Right lobe of liver (tissue), 4 donors: ENCODE measurements at regions not wholly inside any gene's neighbourhood (a gene's known extent, or its start where the extent isn't known, plus 50 kb on each side); places are given as distances from the start of the nearest gene placed in this dataset.

Experiments used
- POLR2A ChIP-seq: fragments of 450-650 bp; IDR thresholded peaks from one replicate; pipeline ENCODE4 v1.6.1; 2017; ENCODE audit warnings: antibody characterized with exemption, mild to moderate bottlenecking
- TF ChIP-seq, protein P1 (sequence below), 4 donors: fragments of 200-600 bp in 3 of 4; fragments of 450-650 bp in 1 of 4; IDR thresholded peaks; one replicate each; pipeline versions ENCODE4 v1.5.1 to v1.8.0; 2016 to 2022; ENCODE audit warnings: antibody characterized with exemption in 4 of 4, mild to moderate bottlenecking in 2 of 4
- donor health status: DM: no; HTN: no; CAD: no.
- donor health status: DM: no; HTN: no; CAD: no.
- donor health status: DM: no; HTN: yes; CAD: no.

DNA sequence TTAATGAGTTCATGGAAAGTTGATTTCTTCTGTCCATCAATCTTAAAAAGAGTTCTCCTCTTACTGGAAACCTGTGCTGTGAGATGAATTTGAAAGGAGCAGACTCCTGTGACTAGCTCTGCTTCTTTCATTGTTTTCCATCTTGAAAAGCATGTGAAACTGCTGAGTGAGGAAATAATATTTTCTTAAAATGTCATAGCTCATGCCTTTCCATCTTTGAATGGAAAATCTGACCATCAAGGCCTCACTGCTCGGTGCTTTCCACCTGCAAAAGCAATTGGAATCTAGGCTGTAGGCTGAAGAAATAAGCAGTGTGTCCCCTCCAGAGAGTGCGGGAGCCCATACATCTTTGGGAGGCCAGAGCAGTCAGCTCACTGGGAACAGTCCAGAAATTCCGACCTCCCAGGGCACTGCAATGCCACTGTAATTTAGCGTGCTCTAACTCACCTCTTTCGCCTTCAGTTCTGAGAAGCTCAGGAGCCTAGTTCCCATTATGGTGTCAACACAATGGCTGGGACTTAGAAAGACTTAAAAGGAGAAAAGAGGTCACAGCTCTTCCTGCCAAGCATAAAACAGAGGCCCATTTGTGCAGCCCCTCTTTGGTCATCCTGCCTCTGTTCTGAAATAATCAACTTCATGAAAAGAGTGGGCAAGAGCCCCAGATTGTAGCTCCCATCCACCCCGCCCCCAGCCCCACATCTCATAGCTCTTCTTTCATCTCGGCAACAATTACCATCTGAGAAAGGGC lies 50.4 kb upstream of the F3 start:
- TF ChIP-seq, protein P1, sequence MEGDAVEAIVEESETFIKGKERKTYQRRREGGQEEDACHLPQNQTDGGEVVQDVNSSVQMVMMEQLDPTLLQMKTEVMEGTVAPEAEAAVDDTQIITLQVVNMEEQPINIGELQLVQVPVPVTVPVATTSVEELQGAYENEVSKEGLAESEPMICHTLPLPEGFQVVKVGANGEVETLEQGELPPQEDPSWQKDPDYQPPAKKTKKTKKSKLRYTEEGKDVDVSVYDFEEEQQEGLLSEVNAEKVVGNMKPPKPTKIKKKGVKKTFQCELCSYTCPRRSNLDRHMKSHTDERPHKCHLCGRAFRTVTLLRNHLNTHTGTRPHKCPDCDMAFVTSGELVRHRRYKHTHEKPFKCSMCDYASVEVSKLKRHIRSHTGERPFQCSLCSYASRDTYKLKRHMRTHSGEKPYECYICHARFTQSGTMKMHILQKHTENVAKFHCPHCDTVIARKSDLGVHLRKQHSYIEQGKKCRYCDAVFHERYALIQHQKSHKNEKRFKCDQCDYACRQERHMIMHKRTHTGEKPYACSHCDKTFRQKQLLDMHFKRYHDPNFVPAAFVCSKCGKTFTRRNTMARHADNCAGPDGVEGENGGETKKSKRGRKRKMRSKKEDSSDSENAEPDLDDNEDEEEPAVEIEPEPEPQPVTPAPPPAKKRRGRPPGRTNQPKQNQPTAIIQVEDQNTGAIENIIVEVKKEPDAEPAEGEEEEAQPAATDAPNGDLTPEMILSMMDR (IDR thresholded peaks at IDR 0.05) = no peak
- no peak for TF ChIP-seq POLR2A
